ENCODE measurements at regions not wholly inside any gene's neighbourhood (a gene's known extent, or its start where the extent isn't known, plus 50 kb on each side); places are given as distances from the start of the nearest gene placed in this dataset.
A peak's percentile ranks its signal among the peaks of the same experiment; 100 is the strongest.
"Not testable (repeated sequence)": the region's sequence is repeated elsewhere in the genome, so short reads cannot be mapped to it uniquely, and the experiment has no call there.

GRCh38 chrX:136975684-136976470 is 57.9 kb downstream of the GPR101 start:
- DNase-seq (ENCODE audit: low read depth in 4 of 4, low spot score in 3 of 4), result no peak

- DNase-seq (ENCODE audit: low read depth in 4 of 4, low spot score in 3 of 4), result no peak
Measured at GRCh38 chrX:136967966-136968365, 65.8 kb downstream of the GPR101 start.

GRCh38 chrX:136963973-136964372 is 69.8 kb downstream of the GPR101 start:
- no peak for DNase-seq (ENCODE audit: low read depth in 4 of 4, low spot score in 3 of 4)

GRCh38 chrX:136961594-136962135 is 72.1 kb downstream of the GPR101 start:
- no peak for DNase-seq (ENCODE audit: low read depth in 4 of 4, low spot score in 3 of 4)

- no peak for DNase-seq (ENCODE audit: low read depth in 4 of 4, low spot score in 3 of 4)
Measured at GRCh38 chrX:136954930-136955329, 74.4 kb upstream of the RBMX start.

- DNase-seq (ENCODE audit: low read depth in 4 of 4, low spot score in 3 of 4), result peak in 3 of 4 donors; percentile 29 to 36 (median 32)
Measured at GRCh38 chrX:136953867-136954787, 73.6 kb upstream of the RBMX start.

- no peak for DNase-seq (ENCODE audit: low read depth in 4 of 4, low spot score in 3 of 4)
Measured at GRCh38 chrX:136950211-136950610, 69.7 kb upstream of the RBMX start.

- no peak for DNase-seq (ENCODE audit: low read depth in 4 of 4, low spot score in 3 of 4)
Measured at GRCh38 chrX:136941396-136942337, 61.1 kb upstream of the RBMX start.

GRCh38 chrX:136936183-136936549 is 55.6 kb upstream of the RBMX start:
- DNase-seq (ENCODE audit: low read depth in 4 of 4, low spot score in 3 of 4), result no peak

GRCh38 chrX:136935533-136936182 is 55.1 kb upstream of the RBMX start:
- DNase-seq (ENCODE audit: low read depth in 4 of 4, low spot score in 3 of 4), result not testable (repeated sequence)

- DNase-seq (ENCODE audit: low read depth in 4 of 4, low spot score in 3 of 4), result not testable (repeated sequence)
Measured at GRCh38 chrX:136934652-136935051, 54.1 kb upstream of the RBMX start.

- no peak for DNase-seq (ENCODE audit: low read depth in 4 of 4, low spot score in 3 of 4)
Measured at GRCh38 chrX:136933611-136934145, 53.2 kb upstream of the RBMX start.

GRCh38 chrX:136931661-136932060 is 51.1 kb upstream of the RBMX start:
- no peak for DNase-seq (ENCODE audit: low read depth in 4 of 4, low spot score in 3 of 4)

Data from right renal pelvis (tissue), 4 donors.